Skin of body (tissue), 1 donor: ENCODE measurements at regions not wholly inside any gene's neighbourhood (a gene's known extent, or its start where the extent isn't known, plus 50 kb on each side); places are given as distances from the start of the nearest gene placed in this dataset.

Experiments
- DNase-seq: peaks from one replicate; lab custom pipeline; 2025; lab: John Stamatoyannopoulos, UW

DNA sequence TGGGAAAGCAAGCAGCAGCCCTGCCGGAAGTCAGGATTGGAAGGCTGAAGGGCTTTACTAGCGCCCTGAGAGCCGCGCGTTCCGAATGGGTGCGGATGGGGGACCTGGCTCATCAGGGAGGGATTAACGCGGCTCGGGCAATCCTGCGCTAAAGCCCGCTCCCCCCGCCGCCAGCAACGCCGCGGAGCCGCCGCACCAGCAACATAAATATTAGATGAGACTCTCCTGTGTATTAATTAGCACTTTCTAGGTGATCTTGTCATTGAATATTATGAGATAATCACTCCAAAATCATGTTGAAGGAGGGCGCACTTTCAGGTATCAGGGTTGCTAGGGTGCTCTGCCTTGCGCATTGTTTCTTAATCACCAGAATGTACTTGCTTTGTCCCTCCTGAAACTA, 357.2 kb upstream of the FAM241A start:
- no peak for DNase-seq

GRCh38 chr4:111789901-111790640, 355.2 kb upstream of the FAM241A start:
- DNase-seq, result peak; percentile 49

- DNase-seq, result no peak
Observed at GRCh38 chr4:111792632-111793031, 352.6 kb upstream of the FAM241A start.

- no peak for DNase-seq
Observed at GRCh38 chr4:111793433-111794091, 351.7 kb upstream of the FAM241A start.

DNA sequence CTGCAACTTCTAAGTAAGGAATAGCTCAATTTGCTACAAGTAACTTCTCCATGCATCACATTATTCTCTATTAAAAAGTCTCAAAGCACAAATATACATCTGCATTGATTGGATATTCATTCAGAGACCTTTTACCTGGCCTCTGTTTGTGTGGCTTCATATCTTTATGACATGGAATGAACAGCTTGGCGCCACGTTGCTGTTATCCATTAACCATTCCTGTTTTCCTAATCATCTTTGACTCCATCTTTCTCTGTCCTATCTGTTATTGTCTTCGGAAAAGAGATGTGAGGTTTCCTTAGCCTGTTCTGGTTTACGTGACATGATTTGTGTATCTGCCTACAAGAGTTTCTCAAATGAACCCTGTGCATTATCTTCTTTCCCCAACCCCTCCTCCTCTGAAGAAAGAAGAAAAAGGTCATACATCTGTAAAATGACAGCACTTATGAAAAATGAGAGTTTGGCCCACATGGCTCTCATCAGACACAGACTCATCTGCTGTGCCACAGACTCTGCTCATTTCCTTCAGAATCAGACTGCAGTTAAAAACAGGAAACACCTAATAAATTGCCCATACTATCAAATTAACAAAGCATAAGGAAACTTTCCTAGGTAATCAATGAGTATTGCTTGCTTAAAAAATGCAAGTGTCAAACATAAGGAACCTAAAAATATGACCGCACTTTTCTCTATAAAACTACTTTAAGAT, 347.6 kb upstream of the FAM241A start:
- DNase-seq, result peak; percentile 6

- DNase-seq, result no peak
Observed at GRCh38 chr4:111798840-111799239, 346.4 kb upstream of the FAM241A start.

GRCh38 chr4:111800551-111800950, 344.7 kb upstream of the FAM241A start:
- DNase-seq, result no peak

GRCh38 chr4:111802191-111802590, 343.1 kb upstream of the FAM241A start:
- DNase-seq, result no peak

- no peak for DNase-seq
Observed at GRCh38 chr4:111806331-111806730, 338.9 kb upstream of the FAM241A start.

GRCh38 chr4:111807576-111807975, 337.7 kb upstream of the FAM241A start:
- no peak for DNase-seq

GRCh38 chr4:111808174-111808573, 337.1 kb upstream of the FAM241A start:
- DNase-seq, result no peak

DNA sequence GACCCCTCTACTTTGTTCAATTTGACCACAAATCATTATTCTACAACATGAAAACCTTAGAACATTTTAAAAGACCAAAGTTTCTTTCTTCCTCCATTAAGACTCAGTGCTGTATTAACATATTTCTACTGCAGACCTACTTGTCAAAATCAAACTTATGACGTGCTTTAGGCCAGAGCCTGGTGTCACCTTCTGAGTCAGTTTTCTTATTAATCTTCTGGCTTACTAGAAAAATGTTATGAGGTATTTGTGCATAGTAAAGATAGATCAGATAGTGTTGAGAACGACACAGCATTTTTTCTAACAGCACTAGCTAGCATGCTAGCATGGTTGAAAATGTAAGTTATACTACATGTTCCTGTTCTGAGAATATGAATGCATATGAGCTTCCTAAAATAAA, 333.6 kb upstream of the FAM241A start:
- no peak for DNase-seq

DNA sequence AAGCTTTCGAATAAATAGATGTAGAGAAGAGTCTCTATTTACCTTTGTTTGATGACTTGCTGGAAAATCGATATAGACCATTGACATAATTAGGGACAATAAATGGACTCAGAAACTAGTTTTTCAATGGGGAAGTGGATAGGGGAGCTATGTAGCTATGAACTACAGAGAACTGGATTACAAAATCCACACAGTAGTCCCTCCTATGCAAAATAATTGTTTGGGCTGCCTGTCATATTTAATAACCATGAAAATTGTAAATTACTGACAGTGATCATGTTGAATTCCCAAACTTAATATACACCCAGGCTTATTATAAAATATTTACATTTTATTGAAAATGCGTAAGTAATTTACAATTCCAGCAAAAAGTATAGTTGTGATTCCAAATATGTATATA, 333.1 kb upstream of the FAM241A start:
- no peak for DNase-seq

- DNase-seq, result no peak
Observed at GRCh38 chr4:111812760-111813159, 332.5 kb upstream of the FAM241A start.

DNA sequence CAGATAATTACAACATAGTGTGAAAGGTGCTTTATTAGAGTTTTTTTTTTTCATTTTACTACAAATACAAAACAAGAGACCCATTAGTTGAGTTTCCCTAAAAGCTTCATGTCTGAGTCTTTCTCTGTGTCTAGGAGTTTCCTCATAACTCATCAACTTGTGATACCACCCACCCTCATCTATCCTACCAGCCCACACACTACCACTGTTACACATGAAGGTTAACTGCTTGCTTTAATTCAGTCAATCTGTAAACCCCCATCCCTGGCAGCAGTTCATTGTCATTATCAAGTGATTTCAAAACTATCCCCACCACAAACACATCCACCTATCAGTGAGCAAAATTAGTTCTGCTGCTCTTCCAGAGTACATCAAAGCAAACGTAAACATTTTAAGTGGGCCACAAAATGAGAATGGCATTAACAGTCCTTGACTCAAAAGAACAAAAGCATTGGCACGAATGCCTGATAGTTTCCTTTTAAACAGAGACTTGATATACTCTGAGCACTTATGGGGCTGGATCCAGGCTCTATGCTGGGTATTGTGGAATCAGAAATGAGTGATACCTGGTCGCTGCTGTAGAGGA, 331.6 kb upstream of the FAM241A start:
- no peak for DNase-seq

DNA sequence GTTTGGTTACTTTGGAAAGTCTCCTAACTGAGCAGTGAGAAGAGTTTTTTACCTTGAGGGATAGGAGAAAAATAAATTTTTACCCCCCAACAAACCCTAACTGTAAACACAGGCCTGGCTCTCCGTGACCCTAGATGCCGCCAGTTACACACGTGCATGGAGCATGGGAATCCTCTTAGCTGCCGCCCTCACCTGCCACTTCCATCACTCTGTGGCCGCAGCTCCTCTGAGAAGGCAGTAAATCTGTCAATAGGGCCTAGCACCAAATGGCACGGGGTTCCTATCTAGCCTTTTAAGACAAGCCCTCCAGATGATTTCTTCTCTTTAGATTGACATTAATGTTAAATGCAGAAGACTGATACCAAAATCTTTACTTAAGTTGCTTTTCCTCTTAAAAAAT, 330.3 kb upstream of the FAM241A start:
- DNase-seq, result no peak

GRCh38 chr4:111821342-111821741, 323.9 kb upstream of the FAM241A start:
- DNase-seq, result no peak

DNA sequence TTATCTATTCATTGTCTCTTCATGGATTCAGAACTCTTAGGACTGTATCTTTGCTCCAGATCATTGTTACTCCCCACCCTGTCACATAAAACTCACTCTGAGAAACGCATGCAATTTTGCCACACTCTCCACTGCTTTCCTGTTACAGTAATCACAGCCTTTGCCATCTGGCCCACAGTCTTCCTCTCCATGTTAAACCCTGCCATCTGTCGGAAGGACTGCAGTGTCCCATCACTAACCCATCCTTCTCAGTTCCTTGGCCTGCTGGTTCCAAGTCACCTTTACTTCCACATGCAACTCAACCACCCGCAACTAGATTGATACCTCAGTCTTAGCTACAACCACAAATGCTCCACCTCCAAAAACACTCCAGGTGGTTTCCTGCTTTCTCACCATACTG, 308.7 kb upstream of the FAM241A start:
- DNase-seq, result no peak

DNA sequence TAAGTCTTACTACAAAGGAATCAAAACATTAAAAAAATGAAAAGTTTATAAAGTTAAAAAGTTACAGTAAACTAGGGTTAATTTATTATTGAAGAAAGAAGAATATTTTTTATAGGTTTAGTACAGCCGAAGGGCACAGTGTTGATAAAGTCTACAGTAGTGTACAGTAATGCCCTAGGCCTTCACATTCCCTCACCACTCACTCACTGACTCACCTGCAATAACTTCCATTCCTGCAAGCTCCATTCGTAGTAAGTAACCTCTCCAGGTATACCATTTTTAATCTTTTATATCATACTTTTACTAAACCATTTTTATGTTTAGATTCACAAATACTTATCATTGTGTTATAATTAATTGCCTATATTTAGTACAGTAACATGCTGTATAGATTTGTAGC, 307.5 kb upstream of the FAM241A start:
- no peak for DNase-seq

DNA sequence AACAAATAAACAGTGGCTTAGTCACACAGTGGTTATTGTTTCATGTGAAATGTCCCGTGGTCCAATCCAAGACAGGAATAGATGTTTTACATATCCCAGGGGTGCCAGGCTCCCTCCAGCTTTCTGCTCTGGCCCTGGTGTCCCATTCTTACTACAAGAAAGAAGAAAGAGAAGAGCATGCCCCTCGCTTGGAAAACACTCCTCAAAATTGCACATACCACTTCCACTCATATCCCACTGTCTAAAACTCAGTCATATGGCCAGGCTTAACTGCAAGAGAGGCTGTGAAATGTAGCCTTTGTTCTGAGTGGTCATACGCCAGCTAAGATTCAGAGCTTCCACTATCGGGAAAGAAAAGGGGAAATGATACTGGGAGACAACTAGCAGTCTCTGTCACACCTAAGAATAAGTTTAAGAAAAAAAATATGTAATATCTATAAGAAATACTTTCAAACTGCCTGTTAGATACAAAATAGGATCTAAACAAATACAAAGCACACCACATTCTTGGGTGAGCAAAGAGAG, 306.8 kb upstream of the FAM241A start:
- DNase-seq, result no peak

DNA sequence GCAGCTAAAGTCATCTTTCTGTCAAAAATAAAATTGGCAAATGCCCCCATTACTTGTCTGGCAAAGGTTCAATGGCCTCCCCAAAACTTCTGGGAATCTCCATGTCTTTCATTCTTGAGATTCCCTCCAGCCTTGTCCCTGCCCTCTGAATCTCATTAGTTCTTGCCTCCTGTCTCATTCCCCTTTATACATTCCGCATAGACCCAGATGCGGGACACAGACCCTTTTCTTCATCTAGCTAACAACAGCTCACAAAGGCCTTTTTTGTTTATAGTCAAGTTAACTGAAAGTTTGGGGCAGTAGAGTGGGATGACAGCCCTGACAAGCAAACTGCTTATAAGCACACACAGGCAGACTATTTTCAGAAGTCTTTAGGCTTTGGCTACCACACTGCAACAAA, 306.1 kb upstream of the FAM241A start:
- DNase-seq, result peak; percentile 1

DNA sequence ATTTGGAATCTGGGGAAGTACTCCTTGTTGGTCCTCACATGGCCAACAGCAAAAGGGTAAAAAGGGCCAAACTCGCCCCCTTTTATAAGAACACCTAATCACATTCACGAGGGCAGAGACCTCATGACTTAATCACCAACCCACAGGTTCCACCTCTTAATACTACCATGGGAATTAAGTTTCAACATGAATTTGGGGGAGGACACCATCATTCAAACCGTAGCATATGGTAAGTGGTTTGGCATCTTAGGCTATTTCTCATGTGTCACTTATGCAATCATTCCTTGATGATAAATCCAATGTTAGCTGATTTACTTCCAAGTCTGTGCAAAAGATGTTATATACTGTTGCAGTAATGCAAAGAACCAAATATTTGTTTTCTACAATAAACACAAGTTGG, 302.9 kb upstream of the FAM241A start:
- DNase-seq, result no peak
